ENCODE measurements at regions not wholly inside any gene's neighbourhood (a gene's known extent, or its start where the extent isn't known, plus 50 kb on each side); places are given as distances from the start of the nearest gene placed in this dataset.
"Not testable (repeated sequence)": the region's sequence is repeated elsewhere in the genome, so short reads cannot be mapped to it uniquely, and the experiment has no call there.

GRCh38 chr18:10256276-10256675 lies 198.2 kb upstream of the APCDD1 start:
- not testable (repeated sequence) for DNase-seq

GRCh38 chr18:10258836-10259474 lies 195.5 kb upstream of the APCDD1 start:
- no peak for DNase-seq

- DNase-seq = no peak
Measured at GRCh38 chr18:10259901-10260300, 194.5 kb upstream of the APCDD1 start.

- DNase-seq = no peak
Measured at GRCh38 chr18:10261344-10262276, 192.8 kb upstream of the APCDD1 start.

- no peak for DNase-seq
Measured at GRCh38 chr18:10262566-10262965, 191.9 kb upstream of the APCDD1 start.

- DNase-seq = no peak
Measured at GRCh38 chr18:10264260-10264659, 190.2 kb upstream of the APCDD1 start.

- DNase-seq = no peak
Measured at GRCh38 chr18:10265560-10266333, 188.7 kb upstream of the APCDD1 start.

- no peak for DNase-seq
Measured at GRCh38 chr18:10266334-10266590, 188.2 kb upstream of the APCDD1 start.

- DNase-seq = no peak
Measured at GRCh38 chr18:10269261-10269660, 185.2 kb upstream of the APCDD1 start.

- no peak for DNase-seq
Measured at GRCh38 chr18:10270151-10270571, 184.3 kb upstream of the APCDD1 start.

GRCh38 chr18:10271481-10271880 lies 183.0 kb upstream of the APCDD1 start:
- DNase-seq = no peak

- no peak for DNase-seq
Measured at GRCh38 chr18:10274301-10274700, 180.1 kb upstream of the APCDD1 start.

GRCh38 chr18:10275486-10275885 lies 178.9 kb upstream of the APCDD1 start:
- no peak for DNase-seq

- DNase-seq = no peak
Measured at GRCh38 chr18:10278265-10278664, 176.2 kb upstream of the APCDD1 start.

GRCh38 chr18:10279471-10279870 lies 175.0 kb upstream of the APCDD1 start:
- no peak for DNase-seq

- no peak for DNase-seq
Measured at GRCh38 chr18:10279905-10280644, 174.4 kb upstream of the APCDD1 start.

- DNase-seq = no peak
Measured at GRCh38 chr18:10284540-10285282, 169.7 kb upstream of the APCDD1 start.

GRCh38 chr18:10285283-10285640 lies 169.2 kb upstream of the APCDD1 start:
- no peak for DNase-seq

- DNase-seq = no peak
Measured at GRCh38 chr18:10286580-10287150, 167.8 kb upstream of the APCDD1 start.

- DNase-seq = no peak
Measured at GRCh38 chr18:10289251-10289650, 165.2 kb upstream of the APCDD1 start.

GRCh38 chr18:10289951-10290637 lies 164.3 kb upstream of the APCDD1 start:
- no peak for DNase-seq
